ENCODE measurements at regions not wholly inside any gene's neighbourhood (a gene's known extent, or its start where the extent isn't known, plus 50 kb on each side); places are given as distances from the start of the nearest gene placed in this dataset.

DNA sequence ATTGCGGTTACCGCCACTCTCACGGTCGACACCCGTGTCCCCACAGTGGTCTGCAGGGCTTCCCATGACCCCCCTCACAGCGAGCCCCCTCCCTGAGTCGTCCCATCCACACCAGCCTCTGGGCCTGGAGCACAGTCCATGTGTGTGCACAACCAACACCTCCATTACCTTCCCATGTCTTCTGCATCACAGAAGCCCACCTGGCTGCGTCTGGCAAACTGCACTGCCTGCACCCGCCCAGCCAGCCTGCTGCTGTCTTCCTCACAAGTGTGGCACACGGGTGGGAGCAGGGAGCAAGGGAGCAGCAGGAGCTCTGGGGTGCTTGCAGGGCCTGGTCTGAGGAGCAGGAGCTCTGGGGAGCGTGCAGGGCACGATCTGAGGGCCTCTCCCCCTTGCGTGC is 415.3 kb upstream of the IRX4 start:
- no peak for DNase-seq (ENCODE audit: low spot score)

DNA sequence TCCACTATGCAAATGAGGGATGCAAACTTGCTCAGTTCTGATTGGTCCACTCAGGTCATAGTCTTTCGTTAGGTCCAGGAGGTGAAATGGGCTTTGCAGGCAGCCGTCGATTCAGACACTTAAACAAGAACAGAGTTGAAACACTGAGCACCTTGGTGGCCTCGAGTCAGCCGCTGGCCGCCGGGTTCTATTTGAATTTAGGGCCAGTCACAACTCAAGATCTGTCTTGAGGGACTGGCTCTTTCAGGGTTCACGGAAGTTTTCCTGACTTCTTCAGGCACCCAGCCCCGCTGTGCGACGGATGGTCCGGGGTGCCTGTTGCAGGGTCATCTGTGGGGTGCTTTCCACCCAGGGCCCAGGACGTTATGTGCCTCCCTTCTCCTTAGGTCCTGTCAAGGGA is 412.8 kb upstream of the IRX4 start:
- no peak for DNase-seq (ENCODE audit: low spot score)

GRCh38 chr5:2293906-2294305 is 411.2 kb upstream of the IRX4 start:
- no peak for DNase-seq (ENCODE audit: low spot score)

DNA sequence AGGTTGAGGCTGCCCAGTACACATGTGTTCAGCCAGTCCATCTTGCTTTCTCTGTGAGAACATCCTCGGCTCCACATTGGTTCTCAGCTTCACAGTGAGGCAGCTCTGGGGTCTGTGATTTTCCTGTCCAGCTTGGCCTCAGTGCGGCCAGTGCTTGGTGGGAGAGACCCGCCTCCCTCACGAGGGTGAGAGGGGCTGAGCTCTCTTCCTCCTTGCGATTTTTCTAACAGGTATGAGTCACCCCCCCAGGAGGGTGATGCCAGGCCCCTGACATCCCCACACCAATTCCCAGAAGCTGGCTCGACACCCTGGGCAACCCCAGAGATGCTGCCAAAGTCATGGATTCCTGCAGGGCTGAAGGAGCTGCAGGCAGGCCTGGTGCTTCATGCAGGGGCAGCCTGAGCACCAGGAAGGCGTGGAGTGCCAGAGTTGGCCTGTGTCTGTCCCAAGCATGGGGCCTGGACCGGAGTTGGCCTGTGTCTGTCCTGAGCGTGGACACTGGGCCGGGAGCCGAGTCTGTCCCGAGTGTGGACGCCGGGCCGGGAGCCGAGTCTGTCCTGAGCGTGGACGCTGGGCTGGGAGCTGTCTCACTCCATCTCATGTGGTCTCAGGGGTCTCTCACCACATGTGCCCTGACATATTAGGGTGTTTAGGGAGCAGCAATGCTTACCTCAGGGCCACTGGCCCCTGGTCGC is 408.6 kb upstream of the IRX4 start:
- DNase-seq (ENCODE audit: low spot score), result no peak

DNA sequence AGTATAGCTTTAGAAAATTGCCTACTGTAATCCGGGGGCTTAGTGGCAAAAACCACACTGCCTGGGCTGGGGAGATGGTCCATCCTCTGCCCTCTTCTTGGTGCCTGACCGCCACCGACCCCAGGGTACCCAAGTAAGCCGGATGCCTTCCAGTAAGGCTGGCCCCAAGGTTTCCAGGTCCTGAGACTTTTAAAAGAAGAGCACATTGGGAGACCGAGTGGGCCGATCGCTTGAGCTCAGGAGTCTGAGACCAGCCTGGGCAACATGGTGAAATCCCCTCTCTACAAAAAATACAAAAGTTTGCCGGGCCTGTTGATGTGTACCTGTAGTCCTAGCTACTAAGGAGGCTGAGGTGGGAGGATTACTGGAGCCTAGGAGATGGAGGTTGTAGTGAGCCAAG is 406.7 kb upstream of the IRX4 start:
- no peak for DNase-seq (ENCODE audit: low spot score)

GRCh38 chr5:2288968-2289367 is 406.2 kb upstream of the IRX4 start:
- no peak for DNase-seq (ENCODE audit: low spot score)

- no peak for DNase-seq (ENCODE audit: low spot score)
These were observed 405.7 kb upstream of the IRX4 start for GRCh38 chr5:2288466-2288865.

- no peak for DNase-seq (ENCODE audit: low spot score)
These were observed 403.5 kb upstream of the IRX4 start for GRCh38 chr5:2286250-2286649.

- DNase-seq (ENCODE audit: low spot score), result no peak
These were observed 402.0 kb upstream of the IRX4 start for GRCh38 chr5:2284678-2285077.

- no peak for DNase-seq (ENCODE audit: low spot score)
These were observed 400.8 kb upstream of the IRX4 start for GRCh38 chr5:2283481-2284045.

GRCh38 chr5:2282893-2283292 is 400.2 kb upstream of the IRX4 start:
- DNase-seq (ENCODE audit: low spot score), result no peak

DNA sequence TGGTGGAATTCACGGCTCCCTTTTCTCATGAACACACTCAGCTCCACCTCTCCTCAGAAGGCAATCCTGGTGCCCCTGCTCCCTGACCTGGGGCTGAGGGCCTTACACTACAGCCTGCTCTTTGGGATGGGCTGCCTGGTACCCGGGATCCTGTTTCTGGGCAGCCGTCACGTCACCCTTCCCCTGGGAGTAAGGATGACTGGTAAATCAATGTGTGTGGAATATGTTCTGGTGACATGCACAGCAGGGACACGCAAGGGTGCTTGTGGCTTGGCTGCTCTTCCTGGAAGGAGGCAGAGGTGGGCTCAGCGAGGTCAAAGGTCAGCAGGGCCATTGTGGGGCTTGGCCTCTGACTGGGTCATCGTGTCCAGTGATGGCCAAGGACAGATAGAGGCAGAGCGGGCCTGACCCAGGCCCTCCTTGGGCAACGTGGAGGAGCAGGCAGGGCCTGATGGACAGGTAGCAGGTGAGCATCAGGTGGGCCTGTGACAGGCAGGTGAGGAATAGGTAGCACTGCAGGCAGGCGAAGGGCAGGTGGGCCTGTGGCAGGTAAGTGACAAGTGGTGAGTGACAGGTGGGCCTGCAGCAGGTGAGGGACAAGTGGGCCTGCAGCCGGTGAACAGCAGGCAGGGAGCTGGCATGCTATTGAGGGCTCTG is 399.4 kb upstream of the IRX4 start:
- DNase-seq (ENCODE audit: low spot score), result no peak

GRCh38 chr5:2281446-2281845 is 398.7 kb upstream of the IRX4 start:
- DNase-seq (ENCODE audit: low spot score), result no peak

GRCh38 chr5:2280318-2280717 is 397.6 kb upstream of the IRX4 start:
- no peak for DNase-seq (ENCODE audit: low spot score)

DNA sequence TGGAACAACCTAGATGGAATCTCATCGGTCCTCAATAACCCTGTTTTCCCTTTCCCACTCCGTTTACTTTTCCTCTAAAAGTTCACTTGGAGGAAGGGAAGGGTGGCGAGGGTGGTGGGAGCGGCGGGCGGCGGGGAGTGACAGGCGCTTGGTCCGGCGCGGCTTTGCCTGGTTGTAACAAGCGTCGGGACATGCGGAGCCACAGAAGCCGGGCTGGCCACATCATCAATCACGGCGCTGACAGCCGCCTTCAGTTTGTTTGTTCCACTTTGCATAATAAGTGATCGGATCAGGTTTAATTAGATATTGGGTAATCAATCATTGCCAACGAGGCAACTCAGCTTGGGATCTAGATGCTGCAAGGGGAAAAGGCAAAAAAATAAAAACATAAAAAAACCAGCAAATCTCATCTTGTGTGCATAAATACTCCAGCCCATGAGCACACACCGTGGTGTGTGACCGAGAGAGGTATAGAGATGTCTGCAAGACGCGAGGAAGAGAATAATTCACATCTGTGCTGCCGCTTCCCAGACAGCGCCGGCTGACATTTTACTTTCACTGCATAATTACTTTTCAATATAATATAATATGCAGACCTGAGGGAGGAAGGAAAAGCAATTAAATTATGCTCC is 396.2 kb upstream of the IRX4 start:
- DNase-seq (ENCODE audit: low spot score), result no peak

DNA sequence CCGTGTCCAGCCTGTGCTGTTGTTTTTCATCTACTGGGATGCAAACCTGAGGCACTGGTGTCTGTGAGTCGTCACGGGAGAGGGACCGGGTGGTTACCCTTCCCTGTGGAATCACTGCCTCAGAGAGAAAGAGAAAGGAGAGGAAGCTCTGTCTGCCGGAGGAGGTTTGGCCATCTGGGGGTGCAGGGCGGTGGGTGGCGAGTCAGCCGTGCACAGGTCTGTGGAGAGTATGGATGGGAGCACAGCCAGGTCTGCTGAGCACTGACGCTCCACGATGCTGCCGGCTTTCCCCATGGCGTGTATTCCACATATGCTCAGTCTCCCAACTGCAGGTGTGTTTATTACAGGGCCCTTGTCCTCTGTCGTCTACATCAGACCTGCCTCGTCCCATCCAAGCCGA is 395.2 kb upstream of the IRX4 start:
- no peak for DNase-seq (ENCODE audit: low spot score)

GRCh38 chr5:2276101-2276500 is 393.4 kb upstream of the IRX4 start:
- DNase-seq (ENCODE audit: low spot score), result no peak

- DNase-seq (ENCODE audit: low spot score), result no peak
These were observed 390.0 kb upstream of the IRX4 start for GRCh38 chr5:2272755-2273154.

- DNase-seq (ENCODE audit: low spot score), result no peak
These were observed 389.3 kb upstream of the IRX4 start for GRCh38 chr5:2272039-2272438.

DNA sequence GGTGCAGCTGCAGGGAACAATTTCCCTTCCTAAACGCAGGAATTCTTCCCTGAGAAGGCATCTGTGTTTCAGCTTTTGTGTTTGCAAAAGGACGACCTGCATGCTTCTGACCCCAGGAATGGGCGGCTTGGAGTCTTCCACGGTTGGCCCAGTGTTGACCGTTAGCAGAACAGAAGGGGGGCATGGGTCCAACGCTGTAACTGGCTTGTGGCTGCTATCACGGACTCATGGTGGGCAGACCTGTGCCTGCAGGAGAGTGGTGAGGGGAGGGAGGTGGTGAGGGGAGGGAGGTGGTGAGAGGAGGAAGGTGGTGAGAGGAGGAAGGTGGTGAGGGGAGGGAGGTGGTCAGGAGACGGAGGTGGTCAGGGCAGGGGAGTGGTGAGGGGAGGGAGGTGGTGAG is 388.6 kb upstream of the IRX4 start:
- no peak for DNase-seq (ENCODE audit: low spot score)

GRCh38 chr5:2270467-2270866 is 387.7 kb upstream of the IRX4 start:
- DNase-seq (ENCODE audit: low spot score), result no peak

- DNase-seq (ENCODE audit: low spot score), result no peak
These were observed 386.9 kb upstream of the IRX4 start for GRCh38 chr5:2269656-2270055.

DNA sequence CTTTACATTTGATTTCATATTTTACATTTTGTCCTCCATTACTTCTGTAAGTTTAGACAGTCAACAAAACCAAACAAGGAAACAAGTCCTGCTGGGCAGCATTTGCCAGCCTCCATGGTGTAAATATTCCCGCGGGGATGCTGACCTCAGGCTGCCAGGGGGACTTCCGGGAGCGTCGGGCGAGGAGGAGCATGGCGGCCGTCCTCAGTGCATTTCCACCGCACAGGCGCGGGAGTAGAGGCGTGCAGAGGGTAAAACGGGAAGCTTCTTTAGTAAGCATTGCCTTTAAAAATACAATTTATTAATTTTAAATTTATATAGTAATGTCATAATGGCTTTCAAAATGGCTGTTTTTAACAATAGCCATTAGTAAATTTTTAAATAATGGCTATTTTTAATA is 385.3 kb upstream of the IRX4 start:
- no peak for DNase-seq (ENCODE audit: low spot score)

Data from A172 (cell line).